Left lobe of liver (tissue), 2 donors: ENCODE measurements at regions not wholly inside any gene's neighbourhood (a gene's known extent, or its start where the extent isn't known, plus 50 kb on each side); places are given as distances from the start of the nearest gene placed in this dataset.

Experiments
- ATAC-seq: fragments of 200-7000 bp; cut with Tn5 transposase; one replicate; pipeline ENCODE4 v1.9.1; 2020; ENCODE audit warnings: mild to moderate bottlenecking, moderate library complexity
- DNase-seq: peaks from one replicate; pipeline ENCODE4 v3.0.0-alpha.2; 2020; ENCODE audit warnings: low spot score
- donor health status: DM: no; HTN: no; CAD: no; lungs with moderate emphysema.
- donor health status: DM: no; HTN: yes; CAD: no.

DNA sequence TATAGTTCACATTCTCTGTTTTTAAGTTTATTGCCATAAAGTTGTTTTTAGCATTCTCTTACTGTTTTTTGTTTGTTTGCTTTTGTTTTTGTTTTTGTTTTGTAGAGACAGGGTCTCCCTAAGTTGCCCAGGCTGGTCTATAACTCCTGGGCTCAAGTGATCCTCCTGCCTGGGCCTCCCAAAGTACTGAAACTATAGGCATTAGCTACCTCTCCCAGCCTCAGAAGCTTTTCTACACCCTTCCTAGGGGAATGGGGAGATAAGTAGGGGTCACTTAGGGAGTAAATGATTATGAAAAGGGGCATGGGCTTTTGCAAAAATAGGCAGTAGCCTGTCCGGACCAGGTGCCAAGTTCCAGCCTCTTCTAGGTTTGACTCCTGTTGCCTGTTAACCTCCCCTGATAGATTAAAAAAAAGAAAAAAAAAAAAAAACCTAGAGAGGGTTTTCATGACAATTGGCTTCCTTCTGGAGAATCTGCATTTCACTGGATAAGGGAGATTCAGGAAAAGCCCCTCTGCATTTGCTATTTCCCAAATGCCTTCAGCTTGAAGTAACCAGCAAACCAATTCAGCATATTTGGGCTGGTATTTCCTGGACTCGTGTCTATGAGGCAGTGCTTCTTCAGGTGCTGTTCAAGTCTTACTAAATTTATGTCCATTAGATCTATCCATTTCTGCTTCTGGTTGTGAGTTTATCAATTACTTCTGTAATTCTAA, 216.8 kb downstream of the TM9SF2 start:
- no peak for ATAC-seq
- DNase-seq, result no peak

DNA sequence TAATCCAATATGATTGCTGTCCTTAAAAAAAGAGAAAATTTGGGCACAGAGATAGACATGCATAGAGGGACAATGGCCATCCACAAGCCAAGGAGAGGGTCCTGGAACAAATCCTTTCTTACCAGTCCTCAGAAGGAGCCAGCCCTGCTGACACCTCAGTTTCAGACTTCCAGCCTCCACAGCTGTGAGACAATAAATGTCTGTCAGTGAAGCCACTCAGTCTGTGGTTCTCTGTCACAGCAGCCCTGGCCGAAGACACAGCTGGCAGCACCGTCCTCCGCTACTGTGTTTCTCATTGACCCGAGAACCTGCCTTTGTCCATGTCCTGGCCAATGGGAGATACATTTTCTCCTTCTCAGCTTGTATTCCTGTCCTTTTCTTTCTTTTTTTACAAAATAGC, 207.9 kb downstream of the TM9SF2 start:
- no peak for DNase-seq

DNA sequence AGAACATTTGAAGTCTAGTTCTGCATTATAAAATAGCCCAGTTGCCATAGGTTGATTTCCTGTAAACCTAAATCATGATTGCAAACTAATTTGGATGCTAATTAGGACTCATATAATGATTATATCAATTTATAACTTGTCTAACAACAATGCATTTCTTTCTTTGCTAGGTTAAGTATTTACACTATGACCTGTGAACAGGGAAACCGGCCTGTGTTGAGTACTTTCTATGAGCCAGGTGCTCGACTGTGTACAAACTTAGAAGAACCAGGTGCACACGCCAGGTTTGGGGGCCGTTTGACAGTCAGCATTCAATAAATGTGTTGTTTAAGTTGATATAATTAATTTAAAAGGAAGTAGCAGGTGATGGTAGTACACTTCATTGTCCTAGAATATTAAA, 203.1 kb downstream of the TM9SF2 start:
- DNase-seq, result no peak
- no peak for ATAC-seq

More for the DNA sequence above, 207.9 kb downstream of the TM9SF2 start:
- no peak for ATAC-seq

DNA sequence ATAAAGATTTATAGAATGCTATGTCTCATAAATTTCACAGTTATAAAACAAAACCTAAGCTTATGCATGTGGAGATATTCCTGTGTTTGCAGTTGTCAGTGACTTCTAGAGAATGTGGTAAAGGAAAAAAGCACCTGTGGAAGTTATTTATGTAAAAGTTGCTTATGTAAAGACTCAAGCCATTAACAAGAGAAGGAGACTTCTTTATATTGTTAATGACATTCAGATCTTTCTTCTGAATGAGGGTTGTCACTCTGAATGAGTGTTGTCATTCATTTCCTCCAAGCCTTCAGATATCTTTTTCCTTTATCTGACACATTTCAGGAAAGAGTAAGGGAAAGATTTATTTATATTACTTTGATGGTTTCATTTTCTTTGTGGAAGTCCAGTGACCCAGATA, 202.6 kb downstream of the TM9SF2 start:
- no peak for ATAC-seq
- no peak for DNase-seq

DNA sequence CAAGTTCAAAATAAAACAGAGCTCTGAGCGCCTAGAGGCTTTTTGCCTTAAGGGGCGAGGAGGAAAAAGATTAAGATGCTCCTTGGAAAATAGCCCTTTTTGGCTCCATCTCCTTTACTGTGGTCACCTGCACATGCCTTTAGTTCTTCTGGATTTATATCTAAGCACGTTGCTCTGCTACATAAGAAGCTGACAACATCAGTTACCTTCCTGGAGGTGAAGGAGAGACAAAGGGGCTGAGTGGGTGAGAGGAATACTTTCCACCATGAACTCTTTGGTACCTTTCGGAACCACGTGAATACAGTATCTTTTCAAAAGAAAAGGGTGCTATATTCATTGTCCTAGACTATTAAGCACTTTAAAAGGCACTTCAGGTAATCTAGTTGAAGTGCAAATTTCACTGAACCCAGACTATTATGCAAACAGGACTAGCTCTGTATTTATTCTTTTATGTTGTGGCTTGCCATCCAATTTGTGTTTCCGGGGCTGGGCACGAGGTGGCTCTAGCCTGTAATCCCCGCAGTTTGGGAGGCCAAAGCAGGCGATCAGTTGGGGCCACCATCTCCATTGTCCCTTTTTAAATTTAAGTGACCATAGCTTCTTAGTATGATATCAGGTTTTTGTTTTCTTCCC, 201.5 kb downstream of the TM9SF2 start:
- no peak for DNase-seq
- peak; percentile 78 for ATAC-seq

DNA sequence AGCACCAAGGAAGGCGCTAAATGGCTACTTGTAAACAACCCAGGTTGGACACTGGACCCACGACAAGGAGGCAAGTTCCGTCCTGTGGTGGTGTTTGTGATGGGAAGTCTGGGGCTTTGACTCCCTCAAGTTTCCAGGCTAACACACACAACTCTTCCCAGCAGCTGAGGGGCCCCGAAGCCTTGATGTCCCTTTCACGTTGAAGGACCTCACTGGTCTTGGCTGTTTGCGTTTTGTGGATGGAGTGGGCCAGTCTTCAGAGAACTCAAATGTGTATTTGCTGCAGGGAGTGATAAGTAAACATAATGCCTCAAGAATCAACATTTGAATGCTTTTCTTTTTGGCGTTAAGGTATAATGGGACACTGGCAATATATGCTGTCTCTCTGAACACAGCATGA, 199.2 kb downstream of the TM9SF2 start:
- DNase-seq (no peak), ATAC-seq (no peak)

DNA sequence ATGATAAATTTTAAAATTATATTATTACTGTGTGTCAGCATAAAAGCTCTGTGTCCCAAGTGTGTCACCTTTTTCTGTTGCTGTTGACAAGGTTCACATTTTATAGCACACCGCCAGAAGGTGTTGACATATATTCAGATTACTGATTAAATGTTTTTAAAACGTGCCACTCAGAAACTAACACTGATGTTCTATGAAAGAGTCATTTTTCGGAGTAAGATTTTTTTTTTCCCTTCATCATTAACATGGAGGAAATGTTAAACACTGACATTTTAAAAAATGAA, 197.5 kb downstream of the TM9SF2 start:
- ATAC-seq (no peak), DNase-seq (no peak)

DNA sequence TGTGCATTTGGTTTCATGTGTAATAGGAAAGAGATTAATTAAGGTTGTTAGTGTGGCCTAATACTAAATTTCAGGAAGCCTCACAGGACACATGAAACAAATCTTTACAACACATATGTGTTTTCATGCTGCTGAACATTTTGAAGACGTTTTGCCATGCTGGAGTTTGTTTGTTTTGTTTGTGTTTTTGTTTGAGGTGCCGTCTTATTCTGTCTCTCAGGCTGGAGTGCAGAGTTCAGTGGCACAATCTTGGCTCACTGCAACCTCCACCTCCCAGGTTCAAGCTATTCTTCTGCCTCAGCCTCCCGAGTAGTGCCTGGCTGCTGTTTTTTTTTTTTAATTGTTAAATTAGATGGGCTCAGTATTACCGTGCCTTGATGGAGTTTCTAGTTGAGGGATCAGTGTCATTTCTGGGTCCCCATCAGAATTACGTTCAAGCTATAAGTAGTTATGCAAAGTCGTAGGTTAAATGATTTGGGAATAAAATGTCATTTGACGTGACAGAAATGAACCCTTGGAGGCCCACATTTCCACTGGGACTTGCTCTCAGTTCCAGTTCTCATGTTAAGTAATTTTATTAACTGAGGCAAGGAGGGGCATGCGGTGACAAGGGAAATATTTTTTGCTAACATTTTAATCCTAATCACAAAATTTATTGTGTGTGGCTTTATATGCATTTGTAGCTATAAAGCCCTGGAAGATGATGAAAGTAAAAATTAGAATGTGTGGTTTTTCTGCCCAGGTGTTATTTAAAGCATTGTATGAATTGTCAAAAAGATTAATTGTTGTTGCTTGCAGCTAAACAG, 196.9 kb downstream of the TM9SF2 start:
- no peak for ATAC-seq
- no peak for DNase-seq

DNA sequence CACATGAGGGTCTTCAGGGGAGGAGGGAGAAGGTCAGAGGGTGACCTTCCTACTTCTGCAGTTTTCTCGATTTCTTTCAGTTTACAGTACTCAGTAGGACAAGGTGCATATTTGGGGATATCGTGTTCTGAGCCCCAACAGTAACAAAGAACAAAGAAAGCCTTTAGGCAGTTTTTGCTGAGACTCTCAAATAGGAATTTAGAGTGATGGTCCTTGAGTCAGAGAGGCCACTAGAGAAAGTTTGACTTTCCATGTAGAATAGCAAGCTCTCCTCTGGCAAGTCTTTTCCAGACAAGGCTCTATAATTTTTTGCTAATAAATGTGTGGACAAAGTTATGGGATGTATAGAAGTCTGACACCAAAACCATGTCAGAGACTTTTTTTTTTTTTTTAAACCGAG, 194.6 kb downstream of the TM9SF2 start:
- no peak for ATAC-seq
- no peak for DNase-seq

DNA sequence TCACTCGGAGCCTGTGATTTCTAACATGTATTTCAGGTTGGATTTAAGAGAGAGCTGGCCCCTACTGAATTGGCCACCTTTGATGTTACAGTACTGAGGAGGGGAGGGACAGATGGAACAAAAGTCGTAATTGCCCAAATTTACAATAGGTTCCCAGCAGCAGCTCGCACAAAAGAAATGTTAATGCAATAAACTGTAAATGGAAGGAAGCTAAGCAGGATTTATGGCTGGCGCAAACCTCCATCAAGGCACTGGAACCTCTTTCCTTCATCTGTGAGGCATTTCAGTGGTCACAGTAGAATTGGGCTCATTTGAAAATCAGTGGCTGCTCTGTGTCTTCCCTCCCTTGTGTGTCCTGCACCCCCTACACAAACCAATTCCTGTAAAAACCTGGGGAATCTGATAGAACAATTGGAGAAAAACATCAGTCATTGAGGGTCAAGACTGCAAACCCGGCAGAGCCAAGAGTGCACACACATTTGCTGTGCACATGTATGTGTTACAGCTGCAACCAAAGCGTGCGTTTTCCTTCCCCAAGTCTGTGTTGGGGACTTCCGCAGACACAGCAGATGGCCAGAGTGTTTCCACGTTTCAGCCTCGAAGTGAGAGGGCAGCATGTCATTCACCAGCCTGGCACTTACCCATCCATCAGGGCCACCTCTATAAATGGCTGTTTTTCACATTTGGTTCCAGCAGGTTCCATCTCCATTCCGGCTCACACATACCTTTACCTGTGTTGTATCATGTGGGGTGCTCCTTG, 192.8 kb downstream of the TM9SF2 start:
- DNase-seq (no peak), ATAC-seq (no peak)

DNA sequence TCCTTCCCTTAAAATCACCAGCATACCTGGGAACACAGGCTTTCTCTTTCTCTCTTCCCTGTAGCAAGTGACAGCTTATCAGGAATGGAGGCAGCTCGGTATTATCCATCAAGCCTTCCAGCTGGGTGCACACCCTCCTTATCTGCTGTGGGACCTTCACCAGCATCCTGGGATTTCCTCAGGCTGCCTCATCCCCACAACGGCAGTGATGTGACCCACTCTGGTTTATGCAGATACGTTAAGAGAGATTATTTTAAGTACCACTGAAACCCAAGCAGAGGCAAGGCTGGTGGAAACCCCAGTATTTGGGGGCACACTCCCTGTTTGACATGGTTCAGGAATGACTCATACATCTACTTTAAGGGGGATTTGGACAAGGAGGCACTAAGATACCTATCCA, 192.1 kb downstream of the TM9SF2 start:
- ATAC-seq, result no peak
- no peak for DNase-seq

DNA sequence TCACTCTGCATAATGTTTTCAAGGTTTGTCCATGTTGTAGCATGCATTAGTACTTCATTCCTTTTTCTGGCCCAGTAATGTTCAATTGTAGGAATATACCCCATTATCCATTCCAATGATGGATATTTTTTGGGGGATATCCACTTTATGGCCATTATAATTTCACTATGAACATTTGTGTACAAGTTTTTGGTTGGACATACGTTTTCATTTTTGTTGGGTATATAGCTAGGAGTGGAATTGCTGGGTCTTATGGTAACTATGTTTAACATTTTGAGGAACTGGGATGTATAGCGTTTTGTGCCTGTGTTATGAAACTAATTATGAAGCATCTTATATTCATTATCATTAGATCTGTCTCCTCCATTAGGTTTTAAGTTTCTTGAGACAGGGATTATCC, 191.6 kb downstream of the TM9SF2 start:
- DNase-seq, result no peak
- ATAC-seq, result no peak

DNA sequence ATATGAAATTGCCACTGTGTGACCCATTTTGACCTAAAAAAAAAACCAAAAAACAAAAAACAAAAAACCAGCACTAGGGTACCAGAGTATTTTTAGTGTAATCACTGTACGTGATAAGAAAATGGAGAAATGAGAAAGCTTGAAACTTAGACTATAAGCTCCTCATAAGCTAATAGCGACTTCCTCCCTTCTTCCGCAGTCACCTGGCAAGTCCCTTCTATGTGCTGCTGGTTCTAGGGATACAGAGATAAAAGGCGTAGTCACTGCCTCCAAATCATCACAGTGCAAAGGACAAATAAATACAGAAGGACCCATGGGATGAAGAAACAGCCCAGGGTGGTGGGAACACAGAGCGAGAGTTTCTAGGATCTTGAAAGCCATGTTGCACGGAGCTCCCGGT, 190.3 kb downstream of the TM9SF2 start:
- peak; percentile 56 for ATAC-seq
- DNase-seq, result no peak

DNA sequence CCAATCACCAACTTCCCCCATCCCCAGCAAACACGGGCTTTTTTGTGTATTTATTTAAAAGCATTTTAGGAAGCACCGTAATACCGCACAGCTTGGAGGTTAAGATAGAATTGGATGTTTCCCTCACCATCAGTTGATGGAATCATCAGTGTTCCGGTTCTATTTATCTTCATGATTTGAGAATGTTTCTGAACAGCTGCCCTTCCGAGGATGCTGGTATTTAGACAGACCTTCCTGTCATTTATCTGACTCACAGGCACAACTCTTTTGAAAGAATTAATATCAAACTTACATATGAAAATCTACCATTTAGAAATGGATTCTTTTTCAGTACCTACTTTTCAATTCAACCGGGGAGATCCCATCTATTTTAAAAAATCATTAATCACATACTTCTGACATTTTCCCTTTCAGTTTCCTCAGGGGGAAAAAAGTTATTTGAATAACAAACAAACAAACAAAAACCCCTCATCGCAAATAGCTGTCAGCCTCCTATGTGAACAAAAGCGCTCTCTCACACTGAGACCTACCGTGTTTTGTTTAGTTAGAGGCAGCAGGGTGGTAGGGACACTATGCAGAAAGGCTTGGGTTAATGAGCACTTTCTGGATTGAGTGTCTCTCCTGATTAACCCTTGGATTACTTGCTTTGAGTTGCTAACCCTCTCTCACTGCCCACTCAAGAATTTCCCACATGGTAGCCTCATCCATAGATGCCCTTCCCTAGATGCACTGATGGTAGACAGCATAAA, 189.3 kb downstream of the TM9SF2 start:
- DNase-seq (no peak), ATAC-seq (no peak)

DNA sequence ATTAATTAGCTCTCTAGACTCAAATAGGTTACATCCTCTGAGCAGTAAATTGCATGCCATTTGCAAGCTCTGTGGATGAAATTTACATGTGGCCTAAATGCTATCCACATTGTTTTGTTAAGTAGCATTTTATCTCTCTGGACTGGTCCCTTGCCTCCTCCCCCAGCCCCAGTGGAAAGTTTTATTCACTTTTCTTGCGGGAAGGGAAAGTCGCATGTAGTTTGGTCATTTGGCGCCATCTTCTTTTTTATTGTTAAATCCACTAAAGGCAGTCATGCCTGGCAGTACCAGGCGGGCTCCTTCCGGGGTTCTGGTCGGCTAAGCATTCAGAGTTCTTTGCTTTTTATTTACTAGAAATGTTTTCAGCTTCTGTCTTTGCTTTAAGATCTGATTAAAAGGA, 188.7 kb downstream of the TM9SF2 start:
- no peak for DNase-seq
- ATAC-seq, result no peak

DNA sequence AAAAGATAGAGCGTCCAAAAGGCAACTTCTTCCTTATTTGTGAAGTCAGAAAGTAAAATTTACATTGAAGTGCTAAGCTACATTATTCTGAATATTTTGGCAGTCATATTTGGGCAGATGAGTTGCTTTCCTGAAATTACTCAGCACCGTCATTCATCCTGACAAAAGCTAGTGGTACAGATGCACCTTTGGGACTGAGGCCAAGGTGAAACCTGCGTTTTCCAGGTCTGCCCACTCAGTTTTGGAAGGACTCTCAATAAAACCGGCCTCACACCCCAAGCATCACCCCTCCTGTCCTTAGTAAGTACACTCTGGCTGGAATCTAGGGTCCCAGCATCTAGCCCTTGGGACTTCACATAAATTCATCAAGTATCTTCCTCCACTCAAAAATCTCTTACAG, 187.5 kb downstream of the TM9SF2 start:
- ATAC-seq (no peak), DNase-seq (no peak)

DNA sequence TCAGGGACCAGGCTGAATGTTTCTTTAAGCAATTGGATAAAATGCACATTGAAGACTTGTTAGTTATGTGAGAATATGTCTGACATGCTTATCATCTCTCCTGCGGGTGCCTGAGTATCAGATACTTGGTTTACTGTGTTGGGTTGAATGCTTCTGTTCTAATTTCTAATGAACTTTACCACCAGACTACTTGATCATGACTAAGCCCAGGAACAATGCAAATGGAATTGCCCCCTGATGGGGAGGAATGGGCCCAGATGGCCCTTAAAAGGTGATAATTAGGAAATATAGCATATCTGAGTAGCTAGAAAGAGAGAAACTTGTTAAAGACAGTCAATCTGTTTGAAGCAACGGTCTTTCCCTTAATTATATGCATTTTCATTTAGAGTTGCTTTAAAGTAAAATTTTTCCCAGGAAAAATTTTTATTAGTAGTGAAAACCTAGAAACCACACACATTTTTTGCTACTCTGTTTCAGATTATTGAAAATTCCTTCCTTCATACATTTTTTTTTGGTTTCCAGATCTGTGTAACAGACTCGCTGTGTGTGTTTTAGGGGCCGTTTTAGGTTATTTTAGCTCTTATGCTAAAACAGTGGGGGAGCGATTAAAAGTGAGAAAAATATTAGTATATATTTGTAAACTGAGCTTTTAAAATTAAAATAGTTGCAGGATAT, 186.6 kb downstream of the TM9SF2 start:
- ATAC-seq, result no peak
- DNase-seq, result no peak

DNA sequence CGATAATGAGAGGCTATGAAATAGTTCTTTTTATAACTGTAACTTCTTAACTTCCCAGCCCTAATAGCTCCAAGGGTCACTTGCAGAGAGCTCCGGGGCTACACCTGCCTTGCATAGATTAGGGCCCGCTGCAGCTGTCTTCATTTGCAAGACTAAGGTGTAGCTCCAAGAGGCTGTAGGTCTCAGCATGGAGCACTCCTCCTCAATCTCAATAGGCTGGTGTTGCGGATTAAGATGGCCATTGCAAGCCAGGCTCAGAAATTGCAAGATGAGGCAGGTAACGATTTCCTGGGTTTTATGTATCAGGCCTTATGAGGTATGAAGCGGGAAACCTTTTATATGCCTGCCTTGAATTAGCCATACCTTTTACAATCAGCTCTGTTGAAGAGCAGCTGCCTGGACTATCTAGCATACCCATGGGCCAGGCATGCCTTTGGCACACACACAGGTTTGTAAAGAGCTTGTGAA, 185.7 kb downstream of the TM9SF2 start:
- DNase-seq (no peak), ATAC-seq (no peak)

DNA sequence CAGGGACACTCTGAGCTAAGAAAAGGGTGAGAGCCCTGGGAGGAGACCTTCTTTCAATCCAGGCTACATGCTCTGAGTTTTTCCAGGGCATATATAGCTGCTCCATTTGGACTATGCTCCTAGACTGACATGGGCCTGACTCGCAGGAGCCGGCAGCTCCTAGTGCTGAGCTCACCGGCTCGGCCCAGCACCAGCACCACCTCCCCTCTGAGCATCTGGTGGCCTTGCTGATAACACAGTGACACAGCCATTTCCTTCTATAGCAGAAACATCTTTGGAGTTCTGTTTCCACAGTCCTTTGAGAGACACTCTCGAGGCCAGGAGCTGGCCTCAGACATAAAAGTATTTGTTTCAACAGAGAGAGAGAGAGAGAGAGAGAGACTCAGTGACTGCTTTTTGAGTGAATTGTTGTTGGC, 184.9 kb downstream of the TM9SF2 start:
- no peak for DNase-seq
- ATAC-seq, result peak; percentile 39

DNA sequence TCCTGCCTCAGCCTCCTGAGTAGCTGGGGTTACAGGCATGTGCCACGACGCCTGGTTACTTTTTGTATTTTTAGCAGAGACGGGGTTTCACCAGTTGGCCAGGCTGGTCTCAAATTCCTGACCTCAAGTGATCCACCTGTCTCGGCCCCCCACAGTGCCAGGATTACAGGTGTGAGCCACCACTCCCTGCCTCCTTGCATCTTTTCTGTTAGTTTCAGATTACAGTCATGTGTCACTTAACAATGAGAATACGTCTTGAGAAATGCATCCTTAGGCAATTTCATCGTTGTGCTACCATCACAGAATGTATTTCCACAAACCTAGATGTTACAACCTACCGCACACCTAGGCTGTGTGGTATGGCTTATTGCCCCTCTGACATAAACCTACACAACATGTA, 180.4 kb downstream of the TM9SF2 start:
- no peak for ATAC-seq
- no peak for DNase-seq
